SW480 (cell line): ENCODE measurements at regions not wholly inside any gene's neighbourhood (a gene's known extent, or its start where the extent isn't known, plus 50 kb on each side); places are given as distances from the start of the nearest gene placed in this dataset.

Experiments
- DNase-seq: peaks from one replicate; pipeline ENCODE4 v3.0.0-alpha.2; 2016; ENCODE audit warnings: low spot score

DNA sequence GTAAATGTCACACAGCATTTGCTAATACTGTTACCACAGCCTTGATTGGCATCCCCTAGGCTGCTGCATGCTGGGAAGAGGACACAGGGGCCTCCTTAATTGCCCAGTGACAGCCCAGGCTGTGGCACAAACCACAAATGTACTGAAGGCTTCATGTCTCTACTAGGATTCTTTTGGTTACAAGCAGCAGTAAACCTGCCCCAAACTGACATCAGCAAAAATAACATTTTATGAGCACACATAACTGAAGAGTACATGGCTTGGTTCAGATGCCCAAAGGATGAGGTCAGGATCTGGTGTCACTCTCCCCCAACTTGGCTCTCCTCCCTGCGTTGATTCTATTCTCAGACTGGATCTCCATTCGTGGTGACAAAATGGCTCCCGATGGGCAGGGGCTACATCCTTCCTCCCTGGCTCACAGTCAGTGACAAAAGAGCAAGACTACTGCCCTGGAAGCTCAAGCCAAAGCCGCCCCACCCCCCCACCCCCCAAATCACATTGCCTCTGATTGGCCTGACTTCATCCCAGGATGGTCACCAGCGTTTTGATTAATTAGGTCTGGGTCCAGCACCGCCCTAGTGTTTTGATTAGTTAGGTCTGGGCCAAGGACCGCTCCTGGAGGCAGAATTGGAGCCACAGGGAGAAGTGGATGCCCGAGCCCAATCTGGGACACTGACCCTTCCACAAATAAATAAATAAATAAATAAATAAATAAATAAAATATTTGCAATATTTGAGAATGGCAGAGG is 180.5 kb upstream of the RBPJ start:
- DNase-seq: no peak

- DNase-seq: no peak
Observed at GRCh38 chr4:26141051-26141721, 179.6 kb upstream of the RBPJ start.

- no peak for DNase-seq
Observed at GRCh38 chr4:26141911-26142638, 178.7 kb upstream of the RBPJ start.

GRCh38 chr4:26144526-26145155 is 176.2 kb upstream of the RBPJ start:
- no peak for DNase-seq

GRCh38 chr4:26145212-26145611 is 175.6 kb upstream of the RBPJ start:
- no peak for DNase-seq

GRCh38 chr4:26148927-26149326 is 171.9 kb upstream of the RBPJ start:
- DNase-seq: no peak

DNA sequence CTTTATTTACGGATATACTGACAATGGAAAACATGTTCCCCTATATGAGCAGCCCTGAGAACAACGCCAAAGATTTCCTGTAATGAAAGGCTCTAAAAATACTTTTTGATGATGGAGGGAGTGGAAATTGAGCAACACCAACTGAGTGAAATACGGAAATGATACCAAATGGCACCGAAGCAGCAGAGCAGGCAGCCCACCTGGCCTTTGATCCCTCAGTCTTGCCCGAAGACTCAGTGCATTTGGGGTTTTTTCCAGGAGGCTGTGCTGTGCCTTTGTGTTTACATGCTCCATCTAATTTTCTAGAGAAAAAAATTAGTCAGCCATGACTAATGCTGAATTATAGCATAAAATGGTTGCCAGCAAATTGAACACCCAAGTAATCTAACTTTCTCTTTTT is 169.9 kb upstream of the RBPJ start:
- no peak for DNase-seq

DNA sequence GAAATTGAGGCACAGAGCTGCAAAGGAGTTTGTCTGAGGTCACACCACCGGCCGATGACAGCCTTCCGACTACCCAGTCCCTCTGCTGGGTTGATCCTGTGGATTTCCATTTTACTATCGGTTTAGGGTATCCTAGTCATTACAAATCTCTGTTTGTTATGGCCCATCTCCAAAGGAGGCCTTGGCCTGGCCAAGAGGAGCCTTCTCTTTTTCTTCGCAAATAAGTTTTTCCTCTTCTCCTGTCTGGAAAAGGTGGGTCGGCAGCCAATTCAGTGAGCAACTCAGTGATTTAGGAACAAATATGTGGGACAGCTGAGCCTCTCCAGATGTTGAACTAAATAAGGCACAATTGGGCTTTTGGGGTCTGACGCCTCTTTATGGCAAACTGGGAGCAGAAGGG is 169.2 kb upstream of the RBPJ start:
- no peak for DNase-seq

GRCh38 chr4:26152056-26152455 is 168.8 kb upstream of the RBPJ start:
- no peak for DNase-seq

DNA sequence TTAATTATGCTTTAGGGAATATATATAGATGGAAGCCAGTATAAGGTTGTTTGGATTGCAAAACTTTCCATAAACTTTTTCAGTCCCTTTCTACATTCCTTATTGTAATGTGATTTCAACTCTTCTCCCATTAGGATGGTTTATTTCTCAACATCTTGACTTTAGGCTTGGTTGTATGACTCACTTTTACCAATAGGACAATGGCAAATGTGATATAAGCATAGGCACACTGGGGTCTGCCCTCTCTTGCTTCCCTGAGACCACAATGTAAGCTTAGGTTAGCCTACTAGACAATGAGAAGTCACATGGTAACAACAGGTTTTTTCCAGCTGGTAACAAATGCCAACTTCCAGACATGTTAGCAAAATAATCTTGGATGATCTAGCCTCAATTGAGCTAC is 163.3 kb upstream of the RBPJ start:
- no peak for DNase-seq

DNA sequence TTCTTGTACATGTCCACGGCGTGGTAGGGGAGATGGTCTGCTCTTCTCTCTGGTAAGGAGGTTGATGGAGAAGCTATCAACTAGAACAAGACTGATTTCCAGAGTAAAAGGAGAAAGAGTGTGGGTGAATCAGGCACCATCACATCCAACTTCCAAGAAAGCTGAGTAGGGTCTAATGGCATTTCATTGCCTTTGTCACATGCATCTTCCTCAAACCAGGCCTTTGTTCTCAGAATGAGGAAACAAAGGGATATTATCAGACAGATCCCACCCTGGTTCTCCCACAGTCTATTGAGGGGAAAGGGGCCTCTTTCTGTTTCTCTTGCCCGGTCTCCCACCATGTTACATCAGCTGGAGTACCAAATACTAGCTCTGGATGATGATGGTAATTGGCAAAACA is 160.2 kb upstream of the RBPJ start:
- no peak for DNase-seq

DNA sequence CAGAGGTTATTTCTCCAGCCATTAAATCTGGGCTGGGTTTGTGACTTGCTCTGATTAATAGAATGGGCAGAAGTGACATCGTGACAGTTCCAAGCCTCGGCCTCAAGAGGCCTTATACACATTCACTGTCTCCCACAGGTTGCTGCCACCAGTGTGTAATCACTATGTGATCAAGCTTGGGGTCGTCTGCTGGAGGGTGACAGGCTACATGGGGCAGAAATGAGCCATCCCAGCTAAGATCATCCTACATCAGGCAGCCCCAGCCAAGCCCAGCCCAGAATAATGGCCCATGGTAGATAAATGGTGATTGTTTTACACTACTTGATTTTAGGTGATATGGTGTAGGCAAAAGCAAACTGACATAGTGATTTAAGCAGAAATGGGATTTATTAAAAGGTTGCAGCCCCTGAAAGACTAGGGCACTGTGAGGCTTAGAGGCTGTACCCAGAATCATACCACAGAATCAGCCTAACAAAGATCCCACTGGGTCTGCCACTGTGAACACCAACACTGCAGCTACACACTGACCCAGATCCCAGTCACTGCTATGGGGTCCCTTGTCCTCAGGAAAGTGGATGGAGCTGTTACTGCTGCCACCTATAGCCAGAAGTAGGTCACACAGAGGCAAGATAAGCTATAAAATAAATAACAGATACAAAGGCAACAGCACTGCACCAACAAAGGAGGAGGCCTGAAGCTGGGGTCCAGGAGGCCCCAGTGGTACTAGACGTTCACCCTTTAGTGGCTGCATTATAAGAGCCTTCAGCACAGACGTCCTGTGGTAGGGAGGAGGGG is 159.6 kb upstream of the RBPJ start:
- peak; percentile 21 for DNase-seq

GRCh38 chr4:26162101-26162500 is 158.7 kb upstream of the RBPJ start:
- no peak for DNase-seq

GRCh38 chr4:26163425-26164362 is 157.1 kb upstream of the RBPJ start:
- no peak for DNase-seq

- DNase-seq: no peak
Observed at GRCh38 chr4:26171501-26171900, 149.3 kb upstream of the RBPJ start.

GRCh38 chr4:26171941-26172340 is 148.9 kb upstream of the RBPJ start:
- DNase-seq: no peak

DNA sequence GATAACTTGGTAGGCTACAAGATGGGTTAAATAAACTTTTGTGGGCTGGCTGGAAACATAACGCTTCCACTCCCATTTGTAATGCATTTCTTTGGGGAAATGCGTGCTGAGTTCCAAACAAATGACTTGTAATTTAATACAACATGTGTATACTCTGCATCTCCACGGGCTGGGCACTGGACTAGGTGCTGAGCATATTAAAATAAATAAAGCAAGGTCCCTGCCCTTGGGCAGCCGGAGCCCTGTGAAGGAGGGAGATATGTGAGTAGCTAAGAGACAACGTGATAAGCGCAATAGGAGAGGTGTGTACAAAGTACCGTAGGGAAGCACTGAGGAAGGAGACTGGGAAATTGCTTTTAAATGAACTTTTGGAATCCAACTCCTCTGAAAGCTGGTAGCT is 147.2 kb upstream of the RBPJ start:
- DNase-seq: no peak

DNA sequence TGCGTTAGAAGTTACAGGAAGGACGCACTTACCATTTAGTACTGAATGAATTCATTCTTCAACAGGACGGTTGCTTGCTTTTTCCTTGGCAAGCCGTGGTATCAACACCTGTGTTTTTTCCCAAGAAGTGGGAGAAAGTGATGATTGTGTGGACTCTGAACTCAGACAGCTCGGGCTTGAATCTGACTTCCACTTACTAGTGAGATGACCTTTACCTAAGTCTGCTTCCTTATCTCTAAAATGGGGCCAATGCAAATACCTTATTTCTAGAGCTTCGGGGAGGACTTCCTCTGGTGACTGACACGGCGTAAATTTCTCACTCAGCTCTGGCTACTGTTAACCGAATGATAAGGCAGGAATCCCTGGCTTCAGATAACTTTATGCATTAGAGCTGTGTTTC is 146.8 kb upstream of the RBPJ start:
- no peak for DNase-seq

GRCh38 chr4:26175006-26175786 is 145.6 kb upstream of the RBPJ start:
- no peak for DNase-seq

GRCh38 chr4:26175905-26176470 is 144.8 kb upstream of the RBPJ start:
- no peak for DNase-seq
